Activated CD4-positive, alpha-beta T cell treated with anti-CD3 and anti-CD28 coated beads for 36 hours (primary cell): ENCODE measurements at regions not wholly inside any gene's neighbourhood (a gene's known extent, or its start where the extent isn't known, plus 50 kb on each side); places are given as distances from the start of the nearest gene placed in this dataset.
"Not testable (repeated sequence)": the region's sequence is repeated elsewhere in the genome, so short reads cannot be mapped to it uniquely, and the experiment has no call there.

Experiments
- ATAC-seq: fragments of 200-7000 bp; cut with Tn5 transposase; one replicate; pipeline ENCODE4 v1.10.0; 2021; ENCODE audit warnings: mild to moderate bottlenecking, moderate library complexity
- CTCF ChIA-PET: fragments of 350-600 bp; sonication (Branson Sonifier 250); formaldehyde crosslinking; loops from one replicate; lab custom pipeline; 2021; ENCODE audit warnings: antibody characterized with exemption; lab: Charles Lee
- POLR2A ChIA-PET: fragments of 350-600 bp; sonication (Branson Sonifier 250); formaldehyde crosslinking; loops from one replicate; lab custom pipeline; 2021; ENCODE audit warnings: antibody characterized with exemption, inconsistent platforms; lab: Charles Lee
- DNase-seq: peaks from one replicate; pipeline ENCODE4 v3.0.0-alpha.2; 2020
- H3K27ac Mint-ChIP-seq: one replicate; pipeline ENCODE4 v1.8.0; 2021; ENCODE audit warnings: mixed read lengths
- H3K27me3 Mint-ChIP-seq: one replicate; pipeline ENCODE4 v1.8.0; 2021; ENCODE audit warnings: mixed read lengths
- H3K36me3 Mint-ChIP-seq: one replicate; pipeline ENCODE4 v1.8.0; 2021; ENCODE audit warnings: low read depth, mixed read lengths
- H3K4me1 Mint-ChIP-seq: one replicate; pipeline ENCODE4 v1.8.0; 2021; ENCODE audit warnings: mixed read lengths
- H3K4me3 Mint-ChIP-seq: one replicate; pipeline ENCODE4 v1.8.0; 2021; ENCODE audit warnings: mild to moderate bottlenecking, moderate library complexity, mixed read lengths
- H3K9me3 Mint-ChIP-seq: one replicate; pipeline ENCODE4 v1.8.0; 2021; ENCODE audit warnings: low read depth, mixed read lengths
- intact Hi-C, 2 experiments: fragments of 100-400 bp; cut with DNase I in 1 of 2; cut with micrococcal nuclease in 1 of 2; formaldehyde crosslinking; loops; one replicate each; pipeline versions ENCODE4 v1.14.2 to v1.15.1; 2022 to 2024; cut with DNase I, micrococcal nuclease

- DNase-seq (no peak), ATAC-seq (no peak)
- ChIA-PET CTCF (no interaction called here), POLR2A (no interaction called here)
- H3K27me3 Mint-ChIP-seq: peaks cover 3% of the 10 kb centered on the region
- no peak overlapping the region for H3K4me3 Mint-ChIP-seq
- H3K9me3 Mint-ChIP-seq: no peaks in the 10 kb centered on the region
- intact Hi-C loops: no loop called here
- H3K36me3 Mint-ChIP-seq: no peaks in the 10 kb centered on the region
- no peak overlapping the region for H3K27ac Mint-ChIP-seq
- H3K4me1 Mint-ChIP-seq: no peaks in the 10 kb centered on the region
These were observed 166.8 kb upstream of the KCNJ6 start for GRCh38 chr21:38082936-38083485.

GRCh38 chr21:38083535-38083934, 167.3 kb upstream of the KCNJ6 start:
- H3K36me3 Mint-ChIP-seq: no peaks in the 10 kb centered on the region
- intact Hi-C loops: no loop called here
- ChIA-PET POLR2A (no interaction called here), CTCF (no interaction called here)
- no peak for ATAC-seq
- no peak for DNase-seq
- no peak overlapping the region for H3K4me3 Mint-ChIP-seq
- H3K27me3 Mint-ChIP-seq: peaks cover 3% of the 10 kb centered on the region
- H3K9me3 Mint-ChIP-seq: no peaks in the 10 kb centered on the region
- no peaks in the 10 kb centered on the region for H3K4me1 Mint-ChIP-seq
- H3K27ac Mint-ChIP-seq: no peak overlapping the region

DNA sequence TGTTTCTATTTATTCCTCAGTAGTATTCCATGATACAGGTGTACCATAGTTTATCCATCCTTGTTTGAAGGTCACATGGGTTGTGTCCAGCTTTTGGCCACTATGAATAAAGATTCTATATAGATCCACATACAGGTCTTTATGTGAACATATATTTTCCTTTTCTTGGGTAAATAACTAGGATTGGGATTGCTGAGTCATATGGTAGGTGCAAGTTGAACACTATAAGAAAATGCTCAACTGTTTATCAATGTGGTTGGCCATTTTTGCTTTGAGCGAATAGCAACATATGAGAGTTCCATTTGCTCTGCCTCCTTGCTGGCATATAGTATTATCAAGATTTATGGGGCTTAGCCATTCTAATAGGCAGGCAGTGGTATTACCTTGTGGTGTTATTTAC, 170.2 kb upstream of the KCNJ15 start:
- Mint-ChIP-seq H3K36me3 (no peaks in the 10 kb centered on the region), H3K27ac (no peak overlapping the region), H3K4me3 (no peak overlapping the region), H3K9me3 (no peaks in the 10 kb centered on the region), H3K27me3 (peaks cover 10% of the 10 kb centered on the region), H3K4me1 (no peaks in the 10 kb centered on the region)
- DNase-seq: no peak
- intact Hi-C loops: no loop called here
- ChIA-PET CTCF (no interaction called here), POLR2A (no interaction called here)
- ATAC-seq: no peak

GRCh38 chr21:38088916-38089762, 167.7 kb upstream of the KCNJ15 start:
- POLR2A ChIA-PET: no interaction called here
- Mint-ChIP-seq H3K4me3 (no peak overlapping the region), H3K4me1 (no peaks in the 10 kb centered on the region), H3K27ac (no peak overlapping the region), H3K9me3 (no peaks in the 10 kb centered on the region), H3K36me3 (no peaks in the 10 kb centered on the region), H3K27me3 (peaks cover 21% of the 10 kb centered on the region)
- CTCF ChIA-PET: no interaction called here
- ATAC-seq (no peak), DNase-seq (no peak)
- intact Hi-C loops: no loop called here

- intact Hi-C loops: no loop called here
- ATAC-seq (no peak), DNase-seq (no peak)
- H3K27me3 Mint-ChIP-seq: peaks cover 22% of the 10 kb centered on the region
- CTCF ChIA-PET: no interaction called here
- no peak overlapping the region for H3K27ac Mint-ChIP-seq
- H3K4me1 Mint-ChIP-seq: no peaks in the 10 kb centered on the region
- no peak overlapping the region for H3K4me3 Mint-ChIP-seq
- H3K9me3 Mint-ChIP-seq: no peaks in the 10 kb centered on the region
- no peaks in the 10 kb centered on the region for H3K36me3 Mint-ChIP-seq
- POLR2A ChIA-PET: no interaction called here
These were observed 167.1 kb upstream of the KCNJ15 start for GRCh38 chr21:38089763-38090046.

GRCh38 chr21:38091061-38091460, 165.7 kb upstream of the KCNJ15 start:
- POLR2A ChIA-PET, H3K27ac Mint-ChIP-seq, CTCF ChIA-PET, H3K9me3 Mint-ChIP-seq, H3K4me3 Mint-ChIP-seq, H3K36me3 Mint-ChIP-seq, DNase-seq, ATAC-seq, H3K4me1 Mint-ChIP-seq, intact Hi-C loops: not testable (repeated sequence)
- H3K27me3 Mint-ChIP-seq: peaks cover 21% of the 10 kb centered on the region

GRCh38 chr21:38092051-38092450, 164.7 kb upstream of the KCNJ15 start:
- no peak overlapping the region for H3K4me3 Mint-ChIP-seq

GRCh38 chr21:38095220-38095619, 161.6 kb upstream of the KCNJ15 start:
- intact Hi-C loops: no loop called here
- no peaks in the 10 kb centered on the region for H3K4me1 Mint-ChIP-seq
- no peak overlapping the region for H3K27ac Mint-ChIP-seq
- ATAC-seq: no peak
- H3K9me3 Mint-ChIP-seq: peaks cover 5% of the 10 kb centered on the region
- no peaks in the 10 kb centered on the region for H3K36me3 Mint-ChIP-seq
- no peak overlapping the region for H3K4me3 Mint-ChIP-seq
- H3K27me3 Mint-ChIP-seq: peaks cover 22% of the 10 kb centered on the region
- ChIA-PET CTCF (interaction anchor here (0.7 kb wide), 1 partner anchor 28 kb away, joined by 3 read pairs; no protein-coding TSS in a partner anchor), POLR2A (no interaction called here)
- DNase-seq: no peak

More at GRCh38 chr21:38092051-38092450, 164.7 kb upstream of the KCNJ15 start:
- intact Hi-C loops: no loop called here
- DNase-seq (no peak), ATAC-seq (no peak)
- Mint-ChIP-seq H3K27ac (no peak overlapping the region), H3K9me3 (peaks cover 2% of the 10 kb centered on the region), H3K4me1 (no peaks in the 10 kb centered on the region), H3K36me3 (no peaks in the 10 kb centered on the region), H3K27me3 (peaks cover 23% of the 10 kb centered on the region)
- ChIA-PET CTCF (no interaction called here), POLR2A (no interaction called here)

GRCh38 chr21:38097789-38098188, 159.0 kb upstream of the KCNJ15 start:
- ChIA-PET POLR2A (no interaction called here), CTCF (no interaction called here)
- Mint-ChIP-seq H3K36me3 (no peaks in the 10 kb centered on the region), H3K4me1 (no peaks in the 10 kb centered on the region), H3K27me3 (peaks cover 28% of the 10 kb centered on the region), H3K27ac (no peak overlapping the region), H3K4me3 (no peak overlapping the region), H3K9me3 (peaks cover 5% of the 10 kb centered on the region)
- ATAC-seq (no peak), DNase-seq (no peak)
- intact Hi-C loops: no loop called here

DNA sequence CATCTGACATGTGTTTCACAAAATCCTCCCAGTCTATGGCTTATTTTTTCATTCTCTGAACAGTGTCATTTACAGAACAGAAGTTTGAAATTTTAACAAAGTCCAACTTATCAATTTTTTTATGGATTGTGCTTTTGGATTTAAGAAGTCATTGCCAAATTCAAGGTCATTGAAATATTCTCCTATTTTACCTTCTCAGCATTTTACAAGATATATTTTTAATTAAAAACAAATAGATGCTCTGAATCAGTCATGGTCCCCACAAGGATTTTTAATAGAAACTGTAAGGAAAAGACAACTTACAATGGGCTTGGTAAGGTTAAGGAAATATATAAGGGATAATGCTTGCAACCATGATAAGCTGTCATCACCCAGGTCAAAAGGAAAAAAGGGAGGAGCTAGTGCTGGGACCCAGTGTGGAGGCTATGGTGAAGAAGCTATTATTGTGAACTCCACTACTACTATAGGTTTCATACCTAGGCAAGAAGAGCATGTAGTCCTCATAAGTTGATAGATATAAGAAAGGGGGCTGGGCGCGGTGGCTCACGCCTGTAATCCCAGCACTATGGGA, 144.5 kb upstream of the KCNJ15 start:
- no peak overlapping the region for H3K27ac Mint-ChIP-seq
- no peaks in the 10 kb centered on the region for H3K4me1 Mint-ChIP-seq
- DNase-seq: no peak
- no peak for ATAC-seq
- intact Hi-C loops: no loop called here
- no peaks in the 10 kb centered on the region for H3K9me3 Mint-ChIP-seq
- no peaks in the 10 kb centered on the region for H3K36me3 Mint-ChIP-seq
- ChIA-PET POLR2A (no interaction called here), CTCF (no interaction called here)
- peaks cover 6% of the 10 kb centered on the region for H3K27me3 Mint-ChIP-seq
- H3K4me3 Mint-ChIP-seq: no peak overlapping the region

- ATAC-seq: no peak
- Mint-ChIP-seq H3K36me3 (no peaks in the 10 kb centered on the region), H3K4me3 (no peak overlapping the region), H3K27ac (no peak overlapping the region), H3K9me3 (no peaks in the 10 kb centered on the region), H3K4me1 (no peaks in the 10 kb centered on the region), H3K27me3 (peaks cover 7% of the 10 kb centered on the region)
- DNase-seq: no peak
- POLR2A ChIA-PET: no interaction called here
- intact Hi-C loops: no loop called here
- CTCF ChIA-PET: no interaction called here
These were observed 142.0 kb upstream of the KCNJ15 start for GRCh38 chr21:38114717-38115333.

GRCh38 chr21:38115870-38116269, 140.9 kb upstream of the KCNJ15 start:
- CTCF ChIA-PET: no interaction called here
- H3K4me3 Mint-ChIP-seq: no peak overlapping the region
- peaks cover 8% of the 10 kb centered on the region for H3K27me3 Mint-ChIP-seq
- peaks cover under 1% of the 10 kb centered on the region for H3K9me3 Mint-ChIP-seq
- no peak for ATAC-seq
- no peaks in the 10 kb centered on the region for H3K36me3 Mint-ChIP-seq
- DNase-seq: no peak
- intact Hi-C loops: no loop called here
- no peak overlapping the region for H3K27ac Mint-ChIP-seq
- H3K4me1 Mint-ChIP-seq: no peaks in the 10 kb centered on the region
- POLR2A ChIA-PET: no interaction called here
